Duodenal mucosa (tissue), 2 donors: ENCODE measurements at regions not wholly inside any gene's neighbourhood (a gene's known extent, or its start where the extent isn't known, plus 50 kb on each side); places are given as distances from the start of the nearest gene placed in this dataset.

Source experiments
- H3K27ac ChIP-seq: one replicate; pipeline ENCODE4 v1.7.0; 2013; ENCODE audit warnings: low read depth, low read length
- H3K27me3 ChIP-seq, 2 donors: one replicate each; pipeline ENCODE4 v1.7.0; 2013; ENCODE audit warnings: low read length in 2 of 2, control low read depth in 1 of 2; ENCODE audit not compliant: insufficient read depth in 2 of 2, control insufficient read depth in 1 of 2
- H3K36me3 ChIP-seq, 2 donors: one replicate each; pipeline ENCODE4 v1.7.0; 2013; ENCODE audit warnings: low read length in 2 of 2, control low read depth in 1 of 2; ENCODE audit not compliant: insufficient read depth in 2 of 2, control insufficient read depth in 1 of 2
- H3K4me1 ChIP-seq, 2 donors: one replicate each; pipeline ENCODE4 v1.7.0; 2013; ENCODE audit warnings: low read length in 2 of 2, control low read depth in 1 of 2; ENCODE audit not compliant: insufficient read depth in 2 of 2, control insufficient read depth in 1 of 2
- H3K4me3 ChIP-seq, 2 donors: one replicate each; pipeline ENCODE4 v1.7.0; 2013; ENCODE audit warnings: low read length in 2 of 2, low read depth in 1 of 2
- H3K9ac ChIP-seq, 2 donors: one replicate each; pipeline ENCODE4 v1.7.0; 2013; ENCODE audit warnings: low read length in 2 of 2, low read depth in 1 of 2
- H3K9me3 ChIP-seq, 2 donors: one replicate each; pipeline ENCODE4 v1.7.0; 2013; ENCODE audit warnings: low read length in 2 of 2, control low read depth in 1 of 2; ENCODE audit not compliant: control insufficient read depth in 1 of 2

- Histone ChIP-seq H3K27me3 (no peaks in the 10 kb centered on the region), H3K9me3 (peaks cover 0 to 7% of the 10 kb centered on the region in 2 donors), H3K27ac (no peak overlapping the region), H3K9ac (no peak overlapping the region), H3K4me1 (no peaks in the 10 kb centered on the region), H3K36me3 (no peaks in the 10 kb centered on the region), H3K4me3 (no peak overlapping the region)
Observed at GRCh38 chr21:25094695-25095094, 512.6 kb downstream of the MRPL39 start.

DNA sequence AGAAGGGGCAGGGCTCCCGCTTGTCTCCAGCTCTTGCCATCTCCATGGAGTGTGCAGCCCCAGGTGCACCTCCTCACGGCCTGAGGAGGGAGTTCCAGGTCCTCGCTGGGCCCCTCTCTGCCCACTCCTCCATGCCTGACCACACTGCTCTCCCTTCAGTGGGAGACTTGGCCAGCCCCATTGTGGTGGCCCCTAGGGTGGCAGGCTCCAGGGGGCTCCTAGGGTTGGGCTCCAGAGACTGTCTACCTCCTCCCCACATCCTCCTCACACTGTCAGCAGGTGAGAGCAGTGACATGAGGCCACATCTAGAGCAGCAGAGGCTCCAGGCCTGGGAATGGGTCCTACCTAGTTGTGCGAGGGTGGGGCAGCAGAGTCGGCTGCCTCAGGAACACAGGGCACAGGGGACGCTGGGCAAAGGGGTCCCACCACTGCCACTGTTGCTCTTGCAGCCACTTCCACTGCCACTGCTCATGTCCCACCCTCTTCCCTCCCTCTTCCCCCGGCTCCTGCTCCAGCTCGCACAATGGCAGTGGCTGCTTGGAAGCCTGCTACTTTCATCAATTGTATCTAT lies 514.8 kb downstream of the MRPL39 start:
- peaks cover 0 to 7% of the 10 kb centered on the region in 2 donors for H3K9me3 ChIP-seq
- no peaks in the 10 kb centered on the region for H3K27me3 ChIP-seq
- H3K4me3 ChIP-seq = no peak overlapping the region
- no peak overlapping the region for H3K27ac ChIP-seq
- H3K36me3 ChIP-seq = no peaks in the 10 kb centered on the region
- H3K9ac ChIP-seq = no peak overlapping the region
- no peaks in the 10 kb centered on the region for H3K4me1 ChIP-seq

GRCh38 chr21:25081096-25081495 lies 526.2 kb downstream of the MRPL39 start:
- H3K27me3 ChIP-seq = no peaks in the 10 kb centered on the region
- H3K4me3 ChIP-seq = no peak overlapping the region
- H3K9ac ChIP-seq = no peak overlapping the region
- H3K9me3 ChIP-seq = peaks cover 0 to 3% of the 10 kb centered on the region in 2 donors
- no peaks in the 10 kb centered on the region for H3K4me1 ChIP-seq
- no peak overlapping the region for H3K27ac ChIP-seq
- H3K36me3 ChIP-seq = no peaks in the 10 kb centered on the region

GRCh38 chr21:25080661-25081060 lies 526.6 kb downstream of the MRPL39 start:
- no peaks in the 10 kb centered on the region for H3K4me1 ChIP-seq
- H3K36me3 ChIP-seq = no peaks in the 10 kb centered on the region
- no peak overlapping the region for H3K4me3 ChIP-seq
- peaks cover 0 to 3% of the 10 kb centered on the region in 2 donors for H3K9me3 ChIP-seq
- no peak overlapping the region for H3K9ac ChIP-seq
- no peak overlapping the region for H3K27ac ChIP-seq
- H3K27me3 ChIP-seq = no peaks in the 10 kb centered on the region

DNA sequence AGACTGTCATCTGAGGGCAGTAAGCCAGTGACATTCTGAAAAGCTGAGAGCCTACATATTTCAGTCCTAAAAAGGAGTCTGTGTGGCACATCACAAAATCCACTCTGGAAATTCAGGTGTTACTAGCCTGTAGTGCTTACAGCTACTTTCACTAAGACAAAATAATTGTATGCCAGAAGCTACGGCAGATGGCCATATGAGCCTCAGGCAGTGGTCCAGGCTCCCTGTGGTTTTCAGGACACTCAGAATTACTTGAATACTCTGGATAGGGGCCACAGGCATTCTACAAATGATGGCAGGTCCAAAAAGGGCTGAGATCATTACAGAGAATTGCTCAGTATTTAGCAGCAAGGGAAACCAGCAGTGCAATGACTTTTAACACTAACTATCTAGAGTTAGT lies 527.1 kb downstream of the MRPL39 start:
- no peaks in the 10 kb centered on the region for H3K27me3 ChIP-seq
- H3K9ac ChIP-seq = no peak overlapping the region
- peaks cover 0 to 3% of the 10 kb centered on the region in 2 donors for H3K9me3 ChIP-seq
- no peak overlapping the region for H3K4me3 ChIP-seq
- no peaks in the 10 kb centered on the region for H3K4me1 ChIP-seq
- H3K36me3 ChIP-seq = no peaks in the 10 kb centered on the region
- no peak overlapping the region for H3K27ac ChIP-seq

- no peak overlapping the region for H3K9ac ChIP-seq
- peaks cover 0 to 3% of the 10 kb centered on the region in 2 donors for H3K9me3 ChIP-seq
- H3K27me3 ChIP-seq = no peaks in the 10 kb centered on the region
- H3K4me3 ChIP-seq = no peak overlapping the region
- no peaks in the 10 kb centered on the region for H3K4me1 ChIP-seq
- no peak overlapping the region for H3K27ac ChIP-seq
- H3K36me3 ChIP-seq = no peaks in the 10 kb centered on the region
Observed at GRCh38 chr21:25079053-25079452, 528.2 kb downstream of the MRPL39 start.

GRCh38 chr21:25062061-25062460 lies 545.2 kb downstream of the MRPL39 start:
- no peaks in the 10 kb centered on the region for H3K36me3 ChIP-seq
- H3K9ac ChIP-seq = no peak overlapping the region
- H3K27ac ChIP-seq = no peak overlapping the region
- no peak overlapping the region for H3K4me3 ChIP-seq
- no peaks in the 10 kb centered on the region for H3K4me1 ChIP-seq
- H3K9me3 ChIP-seq = no peaks in the 10 kb centered on the region
- H3K27me3 ChIP-seq = no peaks in the 10 kb centered on the region

- Histone ChIP-seq H3K9ac (no peak overlapping the region), H3K4me1 (no peaks in the 10 kb centered on the region), H3K27ac (no peak overlapping the region), H3K4me3 (no peak overlapping the region), H3K27me3 (no peaks in the 10 kb centered on the region), H3K36me3 (no peaks in the 10 kb centered on the region), H3K9me3 (no peaks in the 10 kb centered on the region)
Observed at GRCh38 chr21:25054689-25055088, 552.6 kb downstream of the MRPL39 start.

GRCh38 chr21:25039461-25040380 lies 567.6 kb downstream of the MRPL39 start:
- Histone ChIP-seq H3K9me3 (no peaks in the 10 kb centered on the region), H3K27me3 (no peaks in the 10 kb centered on the region), H3K9ac (no peak overlapping the region), H3K27ac (no peak overlapping the region), H3K36me3 (no peaks in the 10 kb centered on the region), H3K4me3 (no peak overlapping the region), H3K4me1 (no peaks in the 10 kb centered on the region)

DNA sequence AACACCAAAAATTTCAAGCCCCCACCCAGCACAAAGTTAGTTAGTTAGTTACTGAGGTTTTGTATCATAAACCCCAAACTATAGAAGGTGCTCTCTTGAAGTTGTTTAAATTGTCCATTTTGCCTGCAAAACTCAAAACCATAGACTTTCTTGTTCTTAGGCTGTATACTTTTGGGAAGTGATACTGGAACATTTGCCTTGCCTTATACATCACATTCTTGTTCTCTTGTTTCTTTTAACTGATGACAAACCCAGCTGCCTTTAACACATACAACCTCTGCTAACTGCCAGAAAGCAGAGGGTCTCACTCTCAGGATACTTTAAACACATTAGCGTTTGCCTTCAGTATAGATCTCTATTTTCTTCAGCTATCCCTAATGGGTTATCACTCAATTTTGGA lies 570.5 kb downstream of the MRPL39 start:
- H3K9me3 ChIP-seq = no peaks in the 10 kb centered on the region
- H3K27me3 ChIP-seq = no peaks in the 10 kb centered on the region
- no peak overlapping the region for H3K4me3 ChIP-seq
- H3K27ac ChIP-seq = no peak overlapping the region
- no peaks in the 10 kb centered on the region for H3K36me3 ChIP-seq
- H3K4me1 ChIP-seq = no peaks in the 10 kb centered on the region
- H3K9ac ChIP-seq = no peak overlapping the region
